ENCODE measurements at regions not wholly inside any gene's neighbourhood (a gene's known extent, or its start where the extent isn't known, plus 50 kb on each side); places are given as distances from the start of the nearest gene placed in this dataset.

DNA sequence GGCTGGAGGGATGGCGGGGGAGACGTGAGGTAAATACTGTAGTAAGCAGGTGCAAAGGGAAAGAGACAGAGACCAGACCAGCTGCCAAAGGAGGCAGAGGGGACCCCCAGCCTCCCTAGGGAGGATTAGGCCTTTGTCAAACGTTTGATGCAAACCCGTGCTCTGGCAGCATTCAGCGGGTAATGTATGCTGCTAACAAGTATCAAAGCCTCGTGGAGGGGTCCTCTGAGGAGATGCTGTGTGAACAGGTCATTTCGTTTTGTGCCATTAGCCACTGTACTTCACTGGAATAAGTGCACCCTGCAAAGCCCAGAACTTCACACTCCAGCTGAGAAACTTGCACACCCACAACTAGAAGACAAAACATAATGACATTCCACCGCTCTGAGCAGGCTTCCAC, 644.5 kb downstream of the NPHP4 start (continued):
- TF ChIP-seq, protein P1, sequence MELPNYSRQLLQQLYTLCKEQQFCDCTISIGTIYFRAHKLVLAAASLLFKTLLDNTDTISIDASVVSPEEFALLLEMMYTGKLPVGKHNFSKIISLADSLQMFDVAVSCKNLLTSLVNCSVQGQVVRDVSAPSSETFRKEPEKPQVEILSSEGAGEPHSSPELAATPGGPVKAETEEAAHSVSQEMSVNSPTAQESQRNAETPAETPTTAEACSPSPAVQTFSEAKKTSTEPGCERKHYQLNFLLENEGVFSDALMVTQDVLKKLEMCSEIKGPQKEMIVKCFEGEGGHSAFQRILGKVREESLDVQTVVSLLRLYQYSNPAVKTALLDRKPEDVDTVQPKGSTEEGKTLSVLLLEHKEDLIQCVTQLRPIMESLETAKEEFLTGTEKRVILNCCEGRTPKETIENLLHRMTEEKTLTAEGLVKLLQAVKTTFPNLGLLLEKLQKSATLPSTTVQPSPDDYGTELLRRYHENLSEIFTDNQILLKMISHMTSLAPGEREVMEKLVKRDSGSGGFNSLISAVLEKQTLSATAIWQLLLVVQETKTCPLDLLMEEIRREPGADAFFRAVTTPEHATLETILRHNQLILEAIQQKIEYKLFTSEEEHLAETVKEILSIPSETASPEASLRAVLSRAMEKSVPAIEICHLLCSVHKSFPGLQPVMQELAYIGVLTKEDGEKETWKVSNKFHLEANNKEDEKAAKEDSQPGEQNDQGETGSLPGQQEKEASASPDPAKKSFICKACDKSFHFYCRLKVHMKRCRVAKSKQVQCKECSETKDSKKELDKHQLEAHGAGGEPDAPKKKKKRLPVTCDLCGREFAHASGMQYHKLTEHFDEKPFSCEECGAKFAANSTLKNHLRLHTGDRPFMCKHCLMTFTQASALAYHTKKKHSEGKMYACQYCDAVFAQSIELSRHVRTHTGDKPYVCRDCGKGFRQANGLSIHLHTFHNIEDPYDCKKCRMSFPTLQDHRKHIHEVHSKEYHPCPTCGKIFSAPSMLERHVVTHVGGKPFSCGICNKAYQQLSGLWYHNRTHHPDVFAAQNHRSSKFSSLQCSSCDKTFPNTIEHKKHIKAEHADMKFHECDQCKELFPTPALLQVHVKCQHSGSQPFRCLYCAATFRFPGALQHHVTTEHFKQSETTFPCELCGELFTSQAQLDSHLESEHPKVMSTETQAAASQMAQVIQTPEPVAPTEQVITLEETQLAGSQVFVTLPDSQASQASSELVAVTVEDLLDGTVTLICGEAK (IDR thresholded peaks at IDR 0.05; ENCODE audit: borderline replicate concordance): no peak
- TF ChIP-seq JUNB (IDR thresholded peaks at IDR 0.05) (no peak), SIN3A (IDR thresholded peaks at IDR 0.05; ENCODE audit: low read depth, low read length) (no peak), SIX5 (IDR thresholded peaks at IDR 0.05; ENCODE audit: low read depth, low read length, severe bottlenecking) (no peak), PAX8 (IDR thresholded peaks at IDR 0.05) (no peak), RFX5 (IDR thresholded peaks at IDR 0.05; ENCODE audit: low read depth, low read length) (no peak), POLR2AphosphoS2 (IDR thresholded peaks at IDR 0.05; ENCODE audit: low read depth, low read length) (no peak)
- TF ChIP-seq, protein P2, sequence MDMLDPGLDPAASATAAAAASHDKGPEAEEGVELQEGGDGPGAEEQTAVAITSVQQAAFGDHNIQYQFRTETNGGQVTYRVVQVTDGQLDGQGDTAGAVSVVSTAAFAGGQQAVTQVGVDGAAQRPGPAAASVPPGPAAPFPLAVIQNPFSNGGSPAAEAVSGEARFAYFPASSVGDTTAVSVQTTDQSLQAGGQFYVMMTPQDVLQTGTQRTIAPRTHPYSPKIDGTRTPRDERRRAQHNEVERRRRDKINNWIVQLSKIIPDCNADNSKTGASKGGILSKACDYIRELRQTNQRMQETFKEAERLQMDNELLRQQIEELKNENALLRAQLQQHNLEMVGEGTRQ (IDR thresholded peaks at IDR 0.05; ENCODE audit: borderline replicate concordance, low read depth, low read length): no peak
- TF ChIP-seq, protein P3, sequence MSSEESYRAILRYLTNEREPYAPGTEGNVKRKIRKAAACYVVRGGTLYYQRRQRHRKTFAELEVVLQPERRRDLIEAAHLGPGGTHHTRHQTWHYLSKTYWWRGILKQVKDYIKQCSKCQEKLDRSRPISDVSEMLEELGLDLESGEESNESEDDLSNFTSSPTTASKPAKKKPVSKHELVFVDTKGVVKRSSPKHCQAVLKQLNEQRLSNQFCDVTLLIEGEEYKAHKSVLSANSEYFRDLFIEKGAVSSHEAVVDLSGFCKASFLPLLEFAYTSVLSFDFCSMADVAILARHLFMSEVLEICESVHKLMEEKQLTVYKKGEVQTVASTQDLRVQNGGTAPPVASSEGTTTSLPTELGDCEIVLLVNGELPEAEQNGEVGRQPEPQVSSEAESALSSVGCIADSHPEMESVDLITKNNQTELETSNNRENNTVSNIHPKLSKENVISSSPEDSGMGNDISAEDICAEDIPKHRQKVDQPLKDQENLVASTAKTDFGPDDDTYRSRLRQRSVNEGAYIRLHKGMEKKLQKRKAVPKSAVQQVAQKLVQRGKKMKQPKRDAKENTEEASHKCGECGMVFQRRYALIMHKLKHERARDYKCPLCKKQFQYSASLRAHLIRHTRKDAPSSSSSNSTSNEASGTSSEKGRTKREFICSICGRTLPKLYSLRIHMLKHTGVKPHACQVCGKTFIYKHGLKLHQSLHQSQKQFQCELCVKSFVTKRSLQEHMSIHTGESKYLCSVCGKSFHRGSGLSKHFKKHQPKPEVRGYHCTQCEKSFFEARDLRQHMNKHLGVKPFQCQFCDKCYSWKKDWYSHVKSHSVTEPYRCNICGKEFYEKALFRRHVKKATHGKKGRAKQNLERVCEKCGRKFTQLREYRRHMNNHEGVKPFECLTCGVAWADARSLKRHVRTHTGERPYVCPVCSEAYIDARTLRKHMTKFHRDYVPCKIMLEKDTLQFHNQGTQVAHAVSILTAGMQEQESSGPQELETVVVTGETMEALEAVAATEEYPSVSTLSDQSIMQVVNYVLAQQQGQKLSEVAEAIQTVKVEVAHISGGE (CRISPR knock-in tag; IDR thresholded peaks at IDR 0.05): no peak
